OCI-LY7 (cell line): ENCODE measurements at regions not wholly inside any gene's neighbourhood (a gene's known extent, or its start where the extent isn't known, plus 50 kb on each side); places are given as distances from the start of the nearest gene placed in this dataset.

Experiments used
- CTCF ChIP-seq: fragments of 200-600 bp; sonication (generic); conservative IDR thresholded peaks from 2 replicates; pipeline ENCODE4 v1.5.1; 2014; ENCODE audit warnings: mild to moderate bottlenecking, antibody characterized with exemption, low read length, moderate library complexity, mixed read lengths
- EZH2phosphoT487 ChIP-seq: fragments of 200-600 bp; sonication (generic); IDR thresholded peaks from 2 replicates; pipeline ENCODE4 v1.6.1; 2018; ENCODE audit warnings: low read depth, borderline replicate concordance, mild to moderate bottlenecking, mixed run types, antibody characterized with exemption, low read length, moderate library complexity, mixed read lengths

- no peak for TF ChIP-seq CTCF
- TF ChIP-seq EZH2phosphoT487 = no peak
Observed at GRCh38 chr2:417662-418061, 129.8 kb upstream of the ALKAL2 start.
